Natural killer cell (primary cell): ENCODE measurements at regions not wholly inside any gene's neighbourhood (a gene's known extent, or its start where the extent isn't known, plus 50 kb on each side); places are given as distances from the start of the nearest gene placed in this dataset.

Experiments
- ATAC-seq, 3 donors: fragments of 150-1000 bp in 2 of 3; fragments of 200-7000 bp in 1 of 3; cut with Tn5 transposase; 1 replicate in 1 of 3; 2 replicates in 2 of 3; pipeline ENCODE4 v1.10.0; 2021; ENCODE audit warnings: mild to moderate bottlenecking in 2 of 3, moderate library complexity in 2 of 3
- DNase-seq, 2 donors: peaks; one replicate each; pipeline versions ENCODE4 v3.0.0 to v3.0.0-alpha.2; 2013 to 2021; ENCODE audit warnings: mixed read lengths in 1 of 2
- H3K27ac ChIP-seq: one replicate; pipeline ENCODE4 v1.5.1; 2013; ENCODE audit warnings: mild to moderate bottlenecking, low read length
- H3K27me3 ChIP-seq: one replicate; pipeline ENCODE4 v1.6.1; 2013; ENCODE audit warnings: low read length; ENCODE audit not compliant: control insufficient read depth, insufficient read depth
- H3K36me3 ChIP-seq: one replicate; pipeline ENCODE4 v1.6.1; 2013; ENCODE audit warnings: low read length; ENCODE audit not compliant: control insufficient read depth, insufficient read depth
- H3K4me1 ChIP-seq: one replicate; pipeline ENCODE4 v1.6.1; 2013; ENCODE audit warnings: low read length; ENCODE audit not compliant: control insufficient read depth, insufficient read depth
- H3K4me3 ChIP-seq: one replicate; pipeline ENCODE4 v1.5.1; 2013; ENCODE audit warnings: low read length
- H3K9me3 ChIP-seq: one replicate; pipeline ENCODE4 v1.6.1; 2013; ENCODE audit warnings: low read length; ENCODE audit not compliant: control insufficient read depth, insufficient read depth
- H3K27ac Mint-ChIP-seq, 2 donors: one replicate each; pipeline ENCODE4 v1.8.0; 2022; ENCODE audit warnings: mild to moderate bottlenecking in 2 of 2, mixed read lengths in 2 of 2, moderate library complexity in 1 of 2
- H3K27me3 Mint-ChIP-seq, 2 donors: one replicate each; pipeline ENCODE4 v1.8.0; 2022; ENCODE audit warnings: low read depth in 2 of 2, mixed read lengths in 2 of 2
- H3K36me3 Mint-ChIP-seq: one replicate; pipeline ENCODE4 v1.8.0; 2022; ENCODE audit warnings: mixed read lengths
- H3K4me1 Mint-ChIP-seq, 2 donors: one replicate each; pipeline ENCODE4 v1.8.0; 2022; ENCODE audit warnings: mixed read lengths in 2 of 2
- H3K4me3 Mint-ChIP-seq: one replicate; pipeline ENCODE4 v1.8.0; 2022; ENCODE audit warnings: mild to moderate bottlenecking, moderate library complexity, mixed read lengths
- H3K9me3 Mint-ChIP-seq, 2 donors: one replicate each; pipeline ENCODE4 v1.8.0; 2022; ENCODE audit warnings: mixed read lengths in 2 of 2
- CTCF ChIP-seq: fragments of 200-600 bp; IDR thresholded peaks from one replicate; pipeline ENCODE4 v1.8.0; 2022; ENCODE audit warnings: antibody characterized with exemption
- WGBS: methylation state at CpG from one replicate; pipeline ENCODE4 v1.1.7; 2013; ENCODE audit warnings: missing lambda C conversion rate; ENCODE audit not compliant: insufficient coverage; 5-methylcytosine and 5-hydroxymethylcytosine counted together
- intact Hi-C: fragments of 100-400 bp; cut with micrococcal nuclease; formaldehyde crosslinking; loops from one replicate; pipeline ENCODE4 v1.14.2; 2022

DNA sequence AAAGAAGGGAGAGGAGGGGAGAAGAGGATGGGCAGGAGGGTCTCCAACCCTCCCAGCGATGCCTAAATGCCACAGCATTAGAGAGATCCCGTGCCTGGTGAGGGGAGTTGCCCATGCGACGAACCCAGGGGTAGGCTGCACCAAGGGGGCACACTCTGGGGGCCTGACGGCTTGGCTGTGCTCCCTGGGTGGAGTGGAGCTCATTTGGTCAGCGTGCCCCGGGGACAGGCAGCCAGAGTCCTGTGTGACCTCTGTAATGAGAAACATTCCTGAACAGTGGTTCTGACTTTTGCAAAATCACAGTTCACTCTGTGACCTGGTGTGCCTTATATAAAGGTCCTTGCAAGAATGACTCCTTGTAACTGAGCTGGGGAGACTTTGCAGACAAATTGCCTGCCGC lies 205.0 kb upstream of the N4BP1 start:
- Mint-ChIP-seq H3K4me3 (no peak overlapping the region), H3K27ac (no peak overlapping the region), H3K36me3 (peaks cover 12% of the 10 kb centered on the region), H3K4me1 (no peaks in the 10 kb centered on the region), H3K9me3 (peaks cover 0 to 3% of the 10 kb centered on the region in 2 donors), H3K27me3 (peaks cover 28% of the 10 kb centered on the region in 2 donors)
- ATAC-seq (no peak), DNase-seq (no peak)
- Histone ChIP-seq H3K27ac (no peak overlapping the region), H3K36me3 (no peaks in the 10 kb centered on the region), H3K27me3 (peaks cover 11% of the 10 kb centered on the region), H3K9me3 (no peaks in the 10 kb centered on the region), H3K4me3 (no peak overlapping the region), H3K4me1 (no peaks in the 10 kb centered on the region)
- 71% methylated on average over 8 of the region's 8 CpGs for WGBS
- no peak for TF ChIP-seq CTCF
- intact Hi-C loops: no loop called here

DNA sequence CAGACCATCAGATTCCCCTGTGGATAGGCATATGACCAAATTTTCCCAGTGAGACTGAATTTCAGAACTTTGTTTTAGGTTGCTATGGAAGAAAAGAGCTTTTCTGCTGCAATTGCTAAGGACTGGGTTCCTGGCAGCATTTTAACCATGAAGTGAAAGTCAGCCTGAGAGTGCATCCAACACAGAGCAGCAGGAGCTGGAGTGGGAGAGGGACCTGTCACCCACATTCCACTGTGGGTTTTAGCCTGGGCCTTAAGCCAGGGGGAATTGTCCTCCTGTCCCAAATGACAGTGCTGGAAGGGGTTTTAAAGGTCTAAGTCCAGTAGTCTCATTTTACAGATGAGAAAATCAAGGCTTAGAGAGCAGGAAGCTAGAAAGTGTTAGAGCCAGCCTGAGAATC lies 203.5 kb upstream of the N4BP1 start:
- H3K27me3 Mint-ChIP-seq: peaks cover 35 to 36% of the 10 kb centered on the region in 2 donors
- Histone ChIP-seq H3K4me1 (no peaks in the 10 kb centered on the region), H3K27ac (no peak overlapping the region), H3K4me3 (no peak overlapping the region), H3K9me3 (no peaks in the 10 kb centered on the region), H3K27me3 (peaks cover 11% of the 10 kb centered on the region), H3K36me3 (no peaks in the 10 kb centered on the region)
- no peaks in the 10 kb centered on the region for H3K4me1 Mint-ChIP-seq
- intact Hi-C loops: no loop called here
- peaks cover 2 to 3% of the 10 kb centered on the region in 2 donors for H3K9me3 Mint-ChIP-seq
- no peak for ATAC-seq
- no peak overlapping the region for H3K27ac Mint-ChIP-seq
- DNase-seq: no peak
- TF ChIP-seq CTCF: no peak
- peaks cover 12% of the 10 kb centered on the region for H3K36me3 Mint-ChIP-seq
- no peak overlapping the region for H3K4me3 Mint-ChIP-seq

- intact Hi-C loops: no loop called here
- H3K36me3 ChIP-seq: no peaks in the 10 kb centered on the region
- H3K27me3 Mint-ChIP-seq: peaks cover 35 to 38% of the 10 kb centered on the region in 2 donors
These were observed 202.9 kb upstream of the N4BP1 start for GRCh38 chr16:48812856-48813255.

More at GRCh38 chr16:48812856-48813255, 202.9 kb upstream of the N4BP1 start:
- no peaks in the 10 kb centered on the region for H3K9me3 ChIP-seq
- peaks cover 11% of the 10 kb centered on the region for H3K27me3 ChIP-seq
- Mint-ChIP-seq H3K4me1 (no peaks in the 10 kb centered on the region), H3K36me3 (peaks cover 12% of the 10 kb centered on the region), H3K4me3 (no peak overlapping the region), H3K9me3 (peaks cover 2 to 3% of the 10 kb centered on the region in 2 donors), H3K27ac (no peak overlapping the region)
- DNase-seq: no peak
- no peak for ATAC-seq
- TF ChIP-seq CTCF: no peak
- H3K27ac ChIP-seq: no peak overlapping the region
- no peaks in the 10 kb centered on the region for H3K4me1 ChIP-seq
- 78% methylated on average over 3 of the region's 4 CpGs for WGBS
- no peak overlapping the region for H3K4me3 ChIP-seq
